ELR (cell line): ENCODE measurements at regions not wholly inside any gene's neighbourhood (a gene's known extent, or its start where the extent isn't known, plus 50 kb on each side); places are given as distances from the start of the nearest gene placed in this dataset.
"Not testable (repeated sequence)": the region's sequence is repeated elsewhere in the genome, so short reads cannot be mapped to it uniquely, and the experiment has no call there.

Experiments
- DNase-seq: peaks from one replicate; pipeline ENCODE4 v3.0.0-alpha.2; 2015; ENCODE audit warnings: low read depth

- no peak for DNase-seq
Observed at GRCh38 chr16:5206331-5206990, 108.9 kb upstream of the EEF2KMT start.

DNA sequence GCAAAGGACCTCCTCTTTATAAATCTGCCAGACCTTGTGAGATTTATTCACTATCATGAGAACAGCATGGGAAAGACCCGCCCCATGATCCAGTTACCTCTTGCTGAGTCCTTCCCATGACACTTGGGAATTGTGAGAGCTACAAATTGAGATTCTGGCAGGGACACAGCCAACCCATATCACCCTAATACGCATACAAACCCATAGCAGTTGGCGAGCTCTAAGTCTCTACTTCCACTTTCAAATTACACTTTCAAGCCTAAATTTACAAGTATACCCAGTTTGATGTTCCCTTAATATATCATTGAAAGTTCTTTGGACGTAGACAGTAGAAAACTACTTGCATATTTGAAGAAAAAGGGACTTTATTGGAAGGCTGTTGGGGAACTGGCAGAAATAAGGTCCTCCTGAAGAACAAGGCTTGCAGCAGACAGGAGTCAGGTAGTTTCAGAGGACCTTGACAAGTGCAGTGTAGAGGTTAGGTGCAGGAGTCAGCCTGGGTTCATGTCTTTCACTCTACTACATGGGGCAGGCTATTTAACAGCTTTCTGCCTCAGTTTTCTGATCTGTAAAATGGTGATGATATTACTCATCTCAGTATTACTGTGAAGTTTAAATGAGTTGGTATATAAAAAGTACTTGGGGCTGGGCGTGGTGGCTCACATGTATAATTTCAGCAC lies 107.9 kb upstream of the EEF2KMT start:
- no peak for DNase-seq

GRCh38 chr16:5203675-5204074 lies 106.1 kb upstream of the EEF2KMT start:
- not testable (repeated sequence) for DNase-seq

DNA sequence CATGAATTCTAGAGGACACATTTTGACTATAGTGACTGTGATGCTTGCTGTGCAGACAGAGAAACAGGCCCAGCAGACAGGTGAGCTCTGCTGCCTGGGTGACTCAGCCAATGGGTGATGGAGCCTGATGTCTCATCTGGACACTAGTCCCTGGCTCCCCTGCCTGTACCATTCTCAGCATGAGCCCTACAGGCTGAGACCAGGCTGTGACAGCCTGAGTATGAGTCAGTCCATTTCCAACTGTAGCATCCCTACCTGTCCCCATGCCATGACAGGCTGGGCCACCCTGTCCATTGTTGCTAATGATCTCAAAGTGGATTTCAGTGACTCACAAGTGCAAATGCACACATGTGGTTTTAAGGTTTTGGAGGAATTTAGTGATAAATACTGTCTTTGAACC lies 102.5 kb upstream of the EEF2KMT start:
- DNase-seq: no peak

DNA sequence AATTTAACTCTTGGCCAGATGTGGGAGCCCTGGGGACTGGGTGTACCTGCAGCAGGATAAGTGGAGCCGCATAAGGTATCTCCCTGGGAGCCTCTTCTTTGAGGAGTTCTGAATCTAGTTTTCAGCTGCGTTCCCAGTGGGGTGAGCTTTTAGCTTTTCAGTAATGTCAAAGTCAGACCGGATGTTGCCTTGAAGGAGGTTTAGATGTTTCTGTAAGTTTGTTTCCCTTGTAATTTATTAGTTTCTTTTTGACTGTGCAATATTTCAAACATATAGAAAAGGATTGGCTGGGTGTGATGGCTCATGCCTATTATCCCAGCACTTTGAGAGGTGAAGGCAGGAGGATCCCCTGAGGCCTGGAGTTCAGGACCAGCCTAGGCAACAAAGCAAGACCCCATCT lies 98.6 kb upstream of the EEF2KMT start:
- DNase-seq: no peak

GRCh38 chr16:5193861-5194260 lies 96.3 kb upstream of the EEF2KMT start:
- no peak for DNase-seq

- no peak for DNase-seq
Observed at GRCh38 chr16:5188989-5189352, 91.4 kb upstream of the EEF2KMT start.

GRCh38 chr16:5188318-5188988 lies 90.9 kb upstream of the EEF2KMT start:
- no peak for DNase-seq

GRCh38 chr16:5187402-5187952 lies 89.9 kb upstream of the EEF2KMT start:
- no peak for DNase-seq

DNA sequence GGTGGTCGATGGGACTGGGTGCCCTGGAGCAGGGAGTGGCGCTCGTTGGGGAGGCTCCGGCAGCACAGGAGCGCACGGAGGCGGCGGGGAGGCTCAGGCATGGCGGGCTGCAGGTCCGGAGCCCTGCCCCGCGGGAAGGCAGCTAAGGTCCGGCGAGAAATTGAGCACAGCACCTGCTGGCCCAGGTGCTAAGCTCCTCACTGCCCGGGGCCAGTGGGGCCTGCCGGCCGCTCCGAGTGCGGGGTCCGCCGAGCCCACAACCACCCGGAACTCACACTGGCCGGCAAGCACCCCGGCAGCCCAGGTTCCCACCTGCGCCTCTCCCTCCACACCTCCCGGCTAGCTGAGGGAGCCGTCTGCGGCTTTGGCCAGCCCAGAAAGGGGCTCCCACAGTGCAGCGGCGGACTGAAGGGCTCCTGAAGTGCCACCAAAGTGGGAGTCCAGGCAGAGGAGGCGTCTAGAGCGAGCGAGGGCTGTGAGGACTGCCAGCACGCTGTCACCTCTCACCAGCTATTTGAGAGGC lies 88.8 kb upstream of the EEF2KMT start:
- DNase-seq: no peak

DNA sequence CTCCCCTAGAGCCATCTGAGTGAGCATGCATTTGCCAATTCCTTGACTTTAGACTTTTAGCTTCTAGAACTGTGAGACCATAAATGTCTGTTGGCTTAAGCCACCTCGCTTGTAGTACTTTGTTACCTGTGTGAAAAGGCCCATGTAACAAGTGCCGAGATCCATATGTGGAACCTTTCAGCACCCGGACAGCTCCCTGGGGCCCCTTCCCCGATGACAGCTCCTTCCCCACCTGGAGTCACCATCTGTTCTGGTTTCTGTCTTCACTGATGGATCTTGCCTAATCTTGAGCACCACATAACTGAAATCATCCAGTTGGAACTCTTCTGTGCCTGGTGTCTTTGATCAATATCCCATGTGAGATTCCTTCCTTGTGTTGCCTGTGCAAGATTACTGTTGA lies 78.9 kb upstream of the EEF2KMT start:
- DNase-seq: no peak

DNA sequence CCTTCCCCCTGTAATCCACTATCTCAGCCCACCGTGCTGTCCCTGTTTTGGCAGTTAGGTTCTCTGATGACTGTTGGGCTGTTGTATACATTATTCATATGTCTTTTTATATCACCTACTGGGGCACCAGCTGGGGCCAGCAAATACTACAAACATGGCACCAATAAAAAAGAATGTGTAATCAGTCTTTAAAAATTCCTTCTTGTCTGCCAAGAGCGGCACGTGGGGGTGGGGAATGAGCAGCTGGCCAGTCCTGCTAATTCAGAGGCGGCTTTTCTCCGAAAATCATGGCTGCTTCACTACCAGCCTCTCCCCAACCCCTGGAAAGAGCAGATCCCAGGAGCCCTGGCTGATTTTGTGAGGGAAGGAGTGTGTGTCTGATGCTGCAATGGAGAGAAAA lies 77.7 kb upstream of the EEF2KMT start:
- DNase-seq: no peak

DNA sequence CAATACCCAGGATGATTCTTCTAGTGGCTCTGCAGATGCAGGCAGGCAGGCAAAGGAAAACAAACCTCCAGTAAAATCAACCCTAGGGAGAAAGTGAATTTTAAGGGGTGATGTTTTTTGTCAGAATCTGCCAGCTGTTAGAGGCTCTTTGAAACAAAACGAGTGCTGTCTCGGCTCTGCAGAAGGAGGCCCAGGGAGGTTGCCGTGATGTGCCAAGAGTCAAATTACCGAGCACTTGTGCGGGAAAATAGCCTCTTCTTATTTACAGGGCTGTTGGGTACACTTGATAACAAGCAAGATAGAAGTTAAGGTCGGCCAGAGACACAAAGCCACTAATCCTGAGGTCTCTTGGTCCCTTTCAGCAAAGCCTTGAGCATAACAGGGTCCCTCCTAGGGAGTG lies 68.9 kb upstream of the EEF2KMT start:
- no peak for DNase-seq

GRCh38 chr16:5165429-5165828 lies 67.8 kb upstream of the EEF2KMT start:
- DNase-seq: not testable (repeated sequence)

DNA sequence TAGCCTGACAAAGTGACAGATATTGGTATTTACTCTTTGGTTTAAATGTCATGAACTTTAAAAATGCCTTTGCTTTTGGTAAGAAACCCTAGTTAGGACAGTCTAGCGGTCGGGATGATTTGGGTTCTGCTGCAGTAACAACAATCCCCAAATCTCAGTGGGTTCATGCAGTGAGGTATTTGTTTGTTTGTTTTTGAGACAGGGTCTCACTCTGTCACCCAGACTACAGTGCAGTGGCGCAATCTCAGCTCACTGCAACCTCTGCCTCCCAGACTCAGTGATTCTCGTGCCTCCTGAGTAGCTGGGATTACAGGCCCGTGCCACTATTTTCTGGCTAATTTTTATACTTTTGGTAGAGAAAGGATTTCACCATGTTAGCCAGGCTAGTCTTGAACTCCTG lies 65.2 kb upstream of the EEF2KMT start:
- DNase-seq: not testable (repeated sequence)

- not testable (repeated sequence) for DNase-seq
Observed at GRCh38 chr16:5161888-5162287, 64.3 kb upstream of the EEF2KMT start.

DNA sequence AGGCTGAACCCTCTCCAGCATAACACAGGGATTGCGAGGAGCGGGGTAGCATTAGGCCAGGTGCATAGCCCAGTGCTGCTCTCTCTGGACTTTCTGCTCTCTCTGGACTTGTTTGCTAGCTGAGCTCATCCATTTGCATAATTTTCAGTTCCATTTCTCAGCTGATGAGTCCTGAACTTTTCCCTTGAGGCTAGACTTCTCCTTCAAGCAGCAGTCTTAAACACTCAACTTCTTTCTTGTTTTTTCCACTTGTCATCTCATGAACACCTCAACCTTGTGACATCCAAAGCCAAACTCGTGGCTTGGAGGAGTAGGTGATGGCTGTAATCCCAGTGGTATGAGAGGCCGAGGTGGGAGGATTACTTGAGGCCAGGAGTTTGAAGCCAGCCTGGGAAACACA lies 62.4 kb upstream of the EEF2KMT start:
- DNase-seq: not testable (repeated sequence)

DNA sequence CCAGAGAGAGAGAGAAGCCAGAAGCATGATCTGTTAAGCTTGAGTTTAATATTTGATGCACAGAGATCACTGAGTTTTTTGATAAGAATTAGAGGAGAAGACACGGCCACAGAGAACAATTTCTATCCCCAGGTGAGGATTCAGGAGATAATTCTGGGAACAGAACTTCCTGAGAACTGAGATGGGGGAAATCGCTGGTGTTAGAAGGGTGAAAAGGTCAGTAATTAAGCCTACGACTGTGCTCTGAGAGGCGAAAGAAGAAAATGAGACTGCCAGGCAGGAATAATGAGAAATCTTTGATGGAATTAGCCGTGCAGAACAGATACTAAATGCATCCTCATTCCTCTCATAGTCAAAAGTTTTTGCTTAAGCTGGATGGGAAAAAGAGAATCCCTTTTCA lies 61.9 kb upstream of the EEF2KMT start:
- DNase-seq: not testable (repeated sequence)

DNA sequence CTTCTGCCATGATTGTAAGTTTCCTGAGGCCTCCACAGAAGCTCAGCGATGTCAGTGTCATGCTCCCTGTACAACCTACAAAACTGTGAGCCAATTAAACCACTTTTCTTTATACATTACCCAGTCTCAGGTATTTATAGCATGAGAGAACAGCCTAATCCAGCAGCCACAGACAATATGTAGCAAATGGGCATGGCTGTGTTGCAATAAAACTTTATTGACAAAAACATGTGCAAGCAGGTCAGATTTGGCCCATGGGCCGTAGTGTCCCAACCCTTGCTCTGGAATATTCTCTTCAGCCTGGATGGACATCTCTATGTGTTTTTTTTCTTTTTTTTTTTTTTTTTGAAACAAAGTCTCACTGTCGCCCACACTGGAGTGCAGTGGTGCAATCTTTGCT lies 60.9 kb upstream of the EEF2KMT start:
- DNase-seq: no peak

- not testable (repeated sequence) for DNase-seq
Observed at GRCh38 chr16:5156486-5156885, 58.9 kb upstream of the EEF2KMT start.

DNA sequence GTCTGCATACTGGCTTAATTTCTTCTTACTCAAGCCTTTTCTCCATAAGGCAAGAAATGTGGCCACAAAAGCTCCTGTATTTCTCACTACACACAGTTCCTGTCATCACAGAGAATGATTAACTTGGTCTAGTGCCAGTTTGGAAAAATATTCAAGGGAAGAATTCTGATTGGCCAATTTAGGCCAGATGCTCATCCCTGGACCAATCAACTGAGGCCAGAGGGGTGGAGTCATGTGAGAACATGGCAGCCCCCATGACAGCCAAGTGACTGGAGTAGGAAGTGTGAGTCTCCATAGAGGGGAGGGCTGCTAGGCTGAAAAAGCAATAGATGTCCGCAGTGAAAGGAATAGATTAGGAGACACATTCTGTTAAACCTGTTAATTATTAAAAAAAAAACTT lies 56.4 kb upstream of the EEF2KMT start:
- not testable (repeated sequence) for DNase-seq

DNA sequence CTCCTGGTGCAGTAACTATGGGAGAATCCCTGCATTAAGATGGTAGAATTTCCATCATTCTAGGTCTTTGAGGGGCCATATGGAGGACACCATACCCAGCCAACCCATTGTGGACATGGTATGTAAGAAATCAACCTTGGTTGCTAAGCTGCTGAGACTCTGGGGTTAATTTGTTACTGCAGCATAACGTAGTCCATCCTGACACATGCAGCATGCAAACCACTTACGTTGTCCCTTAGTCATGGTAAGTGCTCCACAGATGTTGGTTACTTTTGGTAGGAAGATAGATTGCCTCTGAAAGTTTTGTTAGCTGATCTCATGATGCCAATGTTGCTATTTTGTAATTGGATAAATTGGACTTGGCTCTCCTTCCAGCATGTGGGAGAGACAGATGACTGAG lies 53.8 kb upstream of the EEF2KMT start:
- not testable (repeated sequence) for DNase-seq
